GM12878 (cell line): ENCODE measurements at regions not wholly inside any gene's neighbourhood (a gene's known extent, or its start where the extent isn't known, plus 50 kb on each side); places are given as distances from the start of the nearest gene placed in this dataset.

Experiments
- ATF2 ChIP-seq: IDR thresholded peaks from 2 replicates; pipeline ENCODE4 v1.6.1; 2012; ENCODE audit warnings: low read length, inconsistent platforms
- BACH1 ChIP-seq: fragments of 450-650 bp; IDR thresholded peaks from 2 replicates; pipeline ENCODE4 v1.6.1; 2017; ENCODE audit warnings: mild to moderate bottlenecking, borderline replicate concordance
- BCL11A ChIP-seq: IDR thresholded peaks from 2 replicates; pipeline ENCODE4 v1.6.1; 2011; ENCODE audit warnings: low read depth, low read length
- BHLHE40 ChIP-seq, 2 experiments: fragments of 450-650 bp in 1 of 2; IDR thresholded peaks; 2 replicates each; pipeline ENCODE4 v1.6.1; 2011 to 2017; ENCODE audit warnings: low read depth in 2 of 2, borderline replicate concordance in 1 of 2, improper control_type of control experiment in 1 of 2, low read length in 1 of 2, mild to moderate bottlenecking in 1 of 2
- CBX3 ChIP-seq: fragments of 200-600 bp; sonication (generic); IDR thresholded peaks from 2 replicates; pipeline ENCODE4 v1.6.1; 2016; ENCODE audit warnings: low read depth, borderline replicate concordance
- CBX5 ChIP-seq: sonication (generic); IDR thresholded peaks from 2 replicates; pipeline ENCODE4 v1.6.1; 2016; ENCODE audit warnings: low read depth, moderate library complexity, mild to moderate bottlenecking, inconsistent platforms
- DPF2 ChIP-seq: fragments of 450-650 bp; IDR thresholded peaks from 2 replicates; pipeline ENCODE4 v1.6.1; 2017; ENCODE audit warnings: mild to moderate bottlenecking
- EED ChIP-seq: sonication (generic); IDR thresholded peaks from 2 replicates; pipeline ENCODE4 v1.6.1; 2016; ENCODE audit warnings: antibody characterized with exemption, low read depth
- EGR1 ChIP-seq, 2 experiments: IDR thresholded peaks; 1 replicate in 1 of 2; 2 replicates in 1 of 2; pipeline ENCODE4 v1.6.1; 2011 to 2012; ENCODE audit warnings: low read depth in 2 of 2, low read length in 2 of 2, borderline replicate concordance in 1 of 2, mild to moderate bottlenecking in 1 of 2, moderate library complexity in 1 of 2
- EP300 ChIP-seq, 2 experiments: fragments of 150-350 bp in 1 of 2; IDR thresholded peaks; 2 replicates each; pipeline ENCODE4 v1.6.1; 2011 to 2012; ENCODE audit warnings: low read depth in 2 of 2, low read length in 2 of 2, borderline replicate concordance in 1 of 2, improper control_type of control experiment in 1 of 2, inconsistent platforms in 1 of 2; ENCODE audit not compliant: control insufficient read depth in 1 of 2
- FOXK2 ChIP-seq: fragments of 450-650 bp; IDR thresholded peaks from 2 replicates; pipeline ENCODE4 v1.6.1; 2017; ENCODE audit warnings: mild to moderate bottlenecking, moderate library complexity
- GABPA ChIP-seq: IDR thresholded peaks from 2 replicates; pipeline ENCODE4 v1.6.1; 2014; ENCODE audit warnings: antibody characterized with exemption, low read depth, mild to moderate bottlenecking, inconsistent platforms
- IKZF1 ChIP-seq: fragments of 450-650 bp; conservative IDR thresholded peaks from 2 replicates; pipeline ENCODE4 v1.6.1; 2017; ENCODE audit warnings: antibody characterized with exemption, mild to moderate bottlenecking
- KDM1A ChIP-seq: fragments of 200-600 bp; sonication (generic); IDR thresholded peaks from 2 replicates; pipeline ENCODE4 v1.6.1; 2016; ENCODE audit warnings: borderline replicate concordance
- NR2F1 ChIP-seq: fragments of 450-650 bp; conservative IDR thresholded peaks from 2 replicates; pipeline ENCODE4 v1.6.1; 2017; ENCODE audit warnings: mild to moderate bottlenecking
- PML ChIP-seq: IDR thresholded peaks from 2 replicates; pipeline ENCODE4 v1.6.1; 2012; ENCODE audit warnings: low read length, inconsistent platforms
- RAD51 ChIP-seq: fragments of 450-650 bp; IDR thresholded peaks from 2 replicates; pipeline ENCODE4 v1.6.1; 2016; ENCODE audit warnings: moderate library complexity, mild to moderate bottlenecking, inconsistent platforms
- SMARCA5 ChIP-seq: fragments of 450-650 bp; IDR thresholded peaks from 2 replicates; pipeline ENCODE4 v1.6.1; 2017; ENCODE audit warnings: mild to moderate bottlenecking
- SREBF2 ChIP-seq: IDR thresholded peaks from 2 replicates; pipeline ENCODE4 v1.6.1; 2012; ENCODE audit warnings: mild to moderate bottlenecking, low read length
- STAT1 ChIP-seq: fragments of 450-650 bp; conservative IDR thresholded peaks from 2 replicates; pipeline ENCODE4 v1.6.1; 2014; ENCODE audit warnings: antibody characterized with exemption, mild to moderate bottlenecking
- TAF1 ChIP-seq: IDR thresholded peaks from 2 replicates; pipeline ENCODE4 v1.6.1; 2011; ENCODE audit warnings: mild to moderate bottlenecking, low read depth, low read length, borderline replicate concordance
- TBL1XR1 ChIP-seq: IDR thresholded peaks from 2 replicates; pipeline ENCODE4 v1.6.1; 2012; ENCODE audit warnings: low read depth, low read length, improper control_type of control experiment
- TCF3 ChIP-seq: IDR thresholded peaks from 2 replicates; pipeline ENCODE4 v1.6.1; 2012; ENCODE audit warnings: low read depth, mild to moderate bottlenecking, low read length, borderline replicate concordance; ENCODE audit not compliant: insufficient read depth
- ZBTB33 ChIP-seq: fragments of 450-650 bp; IDR thresholded peaks from 2 replicates; pipeline ENCODE4 v1.6.1; 2017; ENCODE audit warnings: mild to moderate bottlenecking
- ZNF24 ChIP-seq: fragments of 450-650 bp; IDR thresholded peaks from 2 replicates; pipeline ENCODE4 v1.6.1; 2017; ENCODE audit warnings: antibody characterized with exemption, mild to moderate bottlenecking
- ZNF274 ChIP-seq: IDR thresholded peaks from one replicate; pipeline ENCODE4 v1.8.0; 2011; ENCODE audit not compliant: insufficient read length, insufficient read depth
- ZNF384 ChIP-seq: IDR thresholded peaks from 2 replicates; pipeline ENCODE4 v1.6.1; 2012; ENCODE audit warnings: low read depth, mild to moderate bottlenecking, low read length, improper control_type of control experiment, borderline replicate concordance
- ZNF622 ChIP-seq: fragments of 450-650 bp; IDR thresholded peaks from 2 replicates; pipeline ENCODE4 v1.6.1; 2017; ENCODE audit warnings: mild to moderate bottlenecking, inconsistent platforms
- TF ChIP-seq, protein P1 (sequence below): fragments of 150-350 bp; IDR thresholded peaks from 2 replicates; pipeline ENCODE4 v1.6.1; 2016; ENCODE audit warnings: low read depth, low read length

GRCh38 chr10:123398180-123398591 is 244.0 kb downstream of the BUB3 start (continued):
- TF ChIP-seq ATF2 (no peak), CBX5 (no peak), EGR1 (IDR thresholded peaks at IDR 0.05; ENCODE audit: borderline replicate concordance in 1 of 2, low read depth in 2 of 2, low read length in 2 of 2) (no peak), RAD51 (peak; percentile 81), ZBTB33 (no peak), TBL1XR1 (peak; percentile 97), BHLHE40 (IDR thresholded peaks at IDR 0.05; ENCODE audit: borderline replicate concordance in 1 of 2, low read depth in 2 of 2, low read length in 1 of 2) (peak; percentile 94 to 95), SMARCA5 (no peak), NR2F1 (peak; percentile 86), CBX3 (no peak), STAT1 (no peak), ZNF622 (no peak), ZNF24 (peak; percentile 94), IKZF1 (peak; percentile 99), DPF2 (peak; percentile 86), TCF3 (peak; percentile 97), GABPA (no peak), TAF1 (peak; percentile 72), EED (peak; percentile 99), KDM1A (no peak), FOXK2 (no peak), ZNF274 (no peak), EP300 (IDR thresholded peaks at IDR 0.05; ENCODE audit: borderline replicate concordance in 1 of 2, control insufficient read depth in 1 of 2, low read depth in 2 of 2, low read length in 2 of 2) (peak; percentile 98 to 99), BCL11A (peak; percentile 90), PML (no peak), ZNF384 (no peak), SREBF2 (no peak), BACH1 (no peak)
- TF ChIP-seq, protein P1, sequence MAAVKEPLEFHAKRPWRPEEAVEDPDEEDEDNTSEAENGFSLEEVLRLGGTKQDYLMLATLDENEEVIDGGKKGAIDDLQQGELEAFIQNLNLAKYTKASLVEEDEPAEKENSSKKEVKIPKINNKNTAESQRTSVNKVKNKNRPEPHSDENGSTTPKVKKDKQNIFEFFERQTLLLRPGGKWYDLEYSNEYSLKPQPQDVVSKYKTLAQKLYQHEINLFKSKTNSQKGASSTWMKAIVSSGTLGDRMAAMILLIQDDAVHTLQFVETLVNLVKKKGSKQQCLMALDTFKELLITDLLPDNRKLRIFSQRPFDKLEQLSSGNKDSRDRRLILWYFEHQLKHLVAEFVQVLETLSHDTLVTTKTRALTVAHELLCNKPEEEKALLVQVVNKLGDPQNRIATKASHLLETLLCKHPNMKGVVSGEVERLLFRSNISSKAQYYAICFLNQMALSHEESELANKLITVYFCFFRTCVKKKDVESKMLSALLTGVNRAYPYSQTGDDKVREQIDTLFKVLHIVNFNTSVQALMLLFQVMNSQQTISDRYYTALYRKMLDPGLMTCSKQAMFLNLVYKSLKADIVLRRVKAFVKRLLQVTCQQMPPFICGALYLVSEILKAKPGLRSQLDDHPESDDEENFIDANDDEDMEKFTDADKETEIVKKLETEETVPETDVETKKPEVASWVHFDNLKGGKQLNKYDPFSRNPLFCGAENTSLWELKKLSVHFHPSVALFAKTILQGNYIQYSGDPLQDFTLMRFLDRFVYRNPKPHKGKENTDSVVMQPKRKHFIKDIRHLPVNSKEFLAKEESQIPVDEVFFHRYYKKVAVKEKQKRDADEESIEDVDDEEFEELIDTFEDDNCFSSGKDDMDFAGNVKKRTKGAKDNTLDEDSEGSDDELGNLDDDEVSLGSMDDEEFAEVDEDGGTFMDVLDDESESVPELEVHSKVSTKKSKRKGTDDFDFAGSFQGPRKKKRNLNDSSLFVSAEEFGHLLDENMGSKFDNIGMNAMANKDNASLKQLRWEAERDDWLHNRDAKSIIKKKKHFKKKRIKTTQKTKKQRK: no peak
